Vagina (tissue), 2 donors: ENCODE measurements at regions not wholly inside any gene's neighbourhood (a gene's known extent, or its start where the extent isn't known, plus 50 kb on each side); places are given as distances from the start of the nearest gene placed in this dataset.

Source experiments
- CTCF ChIP-seq, 3 experiments: fragments of 450-650 bp in 2 of 3; fragments of 200-600 bp in 1 of 3; sonication (generic) in 1 of 3; IDR thresholded peaks; one replicate each; pipeline ENCODE4 v1.5.1; 2017 to 2019; ENCODE audit warnings: antibody characterized with exemption in 3 of 3, mild to moderate bottlenecking in 2 of 3, moderate library complexity in 2 of 3
- POLR2AphosphoS5 ChIP-seq, 2 donors: sonication (generic); formaldehyde crosslinking; IDR thresholded peaks; one replicate each; pipeline ENCODE4 v1.9.0; 2017; ENCODE audit warnings: antibody characterized with exemption in 2 of 2, mild to moderate bottlenecking in 2 of 2, low read depth in 1 of 2; ENCODE audit not compliant: insufficient read depth in 1 of 2

DNA sequence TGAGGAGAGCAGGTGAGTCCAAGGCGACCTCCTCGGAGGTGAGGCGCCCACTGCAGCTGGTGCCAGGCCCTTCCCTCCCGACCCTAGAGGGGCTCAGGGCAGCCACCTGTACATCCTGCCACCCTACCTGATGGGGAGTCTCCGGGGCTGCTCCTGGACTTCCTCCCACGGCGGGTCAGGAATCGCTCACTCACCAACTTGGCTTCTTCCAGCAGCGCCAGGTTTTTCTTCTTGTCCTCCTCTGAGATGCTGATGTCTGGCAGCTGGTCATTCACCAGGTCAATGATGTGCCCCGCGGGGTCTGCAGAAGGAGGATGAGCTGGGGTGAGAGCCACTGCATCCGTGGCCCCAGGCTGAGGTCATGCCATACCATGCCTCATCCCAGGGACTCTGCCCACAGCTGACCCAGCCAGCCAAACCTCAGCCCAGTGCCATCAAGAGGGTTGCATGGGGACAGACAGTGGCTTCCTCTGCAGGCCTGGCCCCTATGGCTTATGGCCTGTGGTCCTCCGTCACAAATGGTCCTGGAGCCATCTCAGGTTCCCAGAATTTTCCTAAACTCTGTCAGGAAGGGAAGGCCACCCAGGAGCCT, 61.0 kb upstream of the LYVE1 start:
- TF ChIP-seq CTCF (IDR thresholded peaks at IDR 0.05): no peak
- no peak for TF ChIP-seq POLR2AphosphoS5 (IDR thresholded peaks at IDR 0.05; ENCODE audit: insufficient read depth in 1 of 2, low read depth in 1 of 2)
